Stimulated activated naive CD4-positive, alpha-beta T cell treated with Interleukin-2 at 50 U/mL for 16 hours (primary cell): ENCODE measurements at regions not wholly inside any gene's neighbourhood (a gene's known extent, or its start where the extent isn't known, plus 50 kb on each side); places are given as distances from the start of the nearest gene placed in this dataset.

Experiments
- DNase-seq: peaks from one replicate; lab custom pipeline; 2025; lab: John Stamatoyannopoulos, UW

GRCh38 chr1:230515451-230516145, 89.5 kb upstream of the PGBD5 start:
- no peak for DNase-seq

GRCh38 chr1:230510496-230510895, 84.4 kb upstream of the PGBD5 start:
- DNase-seq, result no peak

GRCh38 chr1:230509281-230509977, 83.3 kb upstream of the PGBD5 start:
- no peak for DNase-seq

GRCh38 chr1:230507666-230508402, 81.7 kb upstream of the PGBD5 start:
- no peak for DNase-seq

- DNase-seq, result no peak
Observed at GRCh38 chr1:230507236-230507635, 81.1 kb upstream of the PGBD5 start.

- no peak for DNase-seq
Observed at GRCh38 chr1:230506451-230506850, 80.3 kb upstream of the PGBD5 start.

GRCh38 chr1:230504310-230504709, 78.2 kb upstream of the PGBD5 start:
- no peak for DNase-seq

GRCh38 chr1:230503726-230504125, 77.6 kb upstream of the PGBD5 start:
- no peak for DNase-seq

- DNase-seq, result no peak
Observed at GRCh38 chr1:230502996-230503395, 76.9 kb upstream of the PGBD5 start.

- no peak for DNase-seq
Observed at GRCh38 chr1:230502306-230502705, 76.2 kb upstream of the PGBD5 start.

GRCh38 chr1:230501849-230502248, 75.7 kb upstream of the PGBD5 start:
- no peak for DNase-seq

GRCh38 chr1:230501242-230501641, 75.1 kb upstream of the PGBD5 start:
- no peak for DNase-seq

- no peak for DNase-seq
Observed at GRCh38 chr1:230500063-230500462, 73.9 kb upstream of the PGBD5 start.

GRCh38 chr1:230499496-230499895, 73.4 kb upstream of the PGBD5 start:
- no peak for DNase-seq

GRCh38 chr1:230498704-230499103, 72.6 kb upstream of the PGBD5 start:
- DNase-seq, result no peak

GRCh38 chr1:230496451-230496850, 70.3 kb upstream of the PGBD5 start:
- no peak for DNase-seq

GRCh38 chr1:230495891-230496385, 69.8 kb upstream of the PGBD5 start:
- DNase-seq, result peak; percentile 12

- no peak for DNase-seq
Observed at GRCh38 chr1:230495076-230495475, 68.9 kb upstream of the PGBD5 start.

- no peak for DNase-seq
Observed at GRCh38 chr1:230494514-230494913, 68.4 kb upstream of the PGBD5 start.

- DNase-seq, result no peak
Observed at GRCh38 chr1:230494026-230494425, 67.9 kb upstream of the PGBD5 start.

- no peak for DNase-seq
Observed at GRCh38 chr1:230493264-230493663, 67.1 kb upstream of the PGBD5 start.

- no peak for DNase-seq
Observed at GRCh38 chr1:230490436-230490835, 64.3 kb upstream of the PGBD5 start.
